Transverse colon (tissue), 4 donors: ENCODE measurements at regions not wholly inside any gene's neighbourhood (a gene's known extent, or its start where the extent isn't known, plus 50 kb on each side); places are given as distances from the start of the nearest gene placed in this dataset.

Experiments
- DNase-seq: peaks from one replicate; pipeline ENCODE4 v3.0.0-alpha.2; 2019
- H3K27ac ChIP-seq, 4 donors: fragments of 200-600 bp; sonication (generic); 2 replicates each; pipeline ENCODE4 v1.5.1; 2016 to 2018; ENCODE audit warnings: inconsistent platforms in 4 of 4
- H3K27me3 ChIP-seq: fragments of 200-600 bp; sonication (generic); 2 replicates; pipeline ENCODE4 v1.5.1; 2017; ENCODE audit warnings: inconsistent platforms
- H3K36me3 ChIP-seq, 4 donors: fragments of 200-600 bp; sonication (generic); 2 replicates each; pipeline ENCODE4 v1.5.1; 2017 to 2019; ENCODE audit warnings: inconsistent platforms in 4 of 4
- H3K4me1 ChIP-seq, 4 donors: fragments of 200-600 bp; sonication (generic); 2 replicates each; pipeline ENCODE4 v1.5.1; 2017 to 2020; ENCODE audit warnings: inconsistent platforms in 4 of 4
- H3K4me3 ChIP-seq, 4 donors: fragments of 200-600 bp; sonication (generic); 1 replicate in 1 of 4; 2 replicates in 3 of 4; pipeline versions ENCODE4 v1.5.1 to v1.6.1; 2017 to 2019; ENCODE audit warnings: inconsistent platforms in 4 of 4
- H3K9me3 ChIP-seq, 2 donors: fragments of 200-600 bp; sonication (generic); 2 replicates each; pipeline ENCODE4 v1.5.1; 2017 to 2019; ENCODE audit warnings: inconsistent platforms in 2 of 2
- EP300 ChIP-seq: sonication (generic); formaldehyde crosslinking; IDR thresholded peaks from one replicate; pipeline ENCODE4 v1.6.1; 2017; ENCODE audit warnings: antibody characterized with exemption, low read depth
- POLR2A ChIP-seq: fragments of 450-650 bp; IDR thresholded peaks from one replicate; pipeline ENCODE4 v1.6.1; 2016; ENCODE audit warnings: antibody characterized with exemption, mild to moderate bottlenecking, moderate library complexity
- POLR2AphosphoS5 ChIP-seq, 3 donors: sonication (generic); formaldehyde crosslinking; IDR thresholded peaks; one replicate each; pipeline ENCODE4 v1.6.1; 2016; ENCODE audit warnings: antibody characterized with exemption in 3 of 3
- WGBS, 2 donors: methylation state at CpG; one replicate each; pipeline ENCODE4 v1.1.5; 2018; ENCODE audit warnings: low coverage in 1 of 2; 5-methylcytosine and 5-hydroxymethylcytosine counted together
- in situ Hi-C, 4 donors: fragments of 200-750 bp; cut with MboI; loops; one replicate each; pipeline versions ENCODE4 v1.15.0 to v1.15.1; 2017; ENCODE audit warnings: low sequenced_read_pairs in 3 of 4, low pct_ligation_motif_present in 1 of 4, low pct_unique_long_range_greater_than_20kb in 1 of 4
- intact Hi-C: fragments of 100-400 bp; cut with DNase I; formaldehyde crosslinking; loops from one replicate; pipeline ENCODE4 v1.15.1; 2023; ENCODE audit warnings: low total_unique reads
- TF ChIP-seq, protein P1 (sequence below), 5 experiments: fragments of 200-600 bp in 3 of 5; fragments of 450-650 bp in 2 of 5; sonication (generic) in 3 of 5; IDR thresholded peaks; 1 replicate in 2 of 5; 2 replicates in 3 of 5; pipeline ENCODE4 v1.5.1; 2016 to 2017; ENCODE audit warnings: antibody characterized with exemption in 5 of 5, inconsistent platforms in 3 of 5, mild to moderate bottlenecking in 2 of 5, moderate library complexity in 1 of 5

DNA sequence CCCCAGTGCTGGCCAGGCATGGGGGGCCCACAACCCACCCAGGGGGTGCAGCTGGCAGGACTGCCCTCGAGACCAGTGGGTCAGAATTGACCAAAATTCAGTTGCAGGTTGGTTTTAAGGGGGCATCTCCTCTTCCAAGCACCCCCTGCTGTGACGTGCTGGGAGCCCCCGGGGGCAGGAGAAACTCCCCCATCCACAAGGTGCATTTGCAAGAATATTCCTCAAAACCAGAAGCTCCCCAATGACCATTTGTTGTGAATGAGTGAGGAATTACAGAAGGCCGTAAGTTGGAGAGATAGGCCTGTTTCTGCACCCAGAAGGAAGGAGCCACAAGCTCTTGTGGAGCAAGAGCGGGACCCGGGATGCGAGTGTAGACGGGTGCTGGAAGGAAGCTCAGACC is 414.5 kb downstream of the BRD1 start:
- no peak for DNase-seq
- in situ Hi-C loops (no loop called here), intact Hi-C loops (no loop called here)
- Histone ChIP-seq H3K27ac (no peak overlapping the region), H3K9me3 (no peaks in the 10 kb centered on the region), H3K4me1 (no peaks in the 10 kb centered on the region), H3K4me3 (no peak overlapping the region), H3K27me3 (no peaks in the 10 kb centered on the region), H3K36me3 (no peaks in the 10 kb centered on the region)
- TF ChIP-seq, protein P1, sequence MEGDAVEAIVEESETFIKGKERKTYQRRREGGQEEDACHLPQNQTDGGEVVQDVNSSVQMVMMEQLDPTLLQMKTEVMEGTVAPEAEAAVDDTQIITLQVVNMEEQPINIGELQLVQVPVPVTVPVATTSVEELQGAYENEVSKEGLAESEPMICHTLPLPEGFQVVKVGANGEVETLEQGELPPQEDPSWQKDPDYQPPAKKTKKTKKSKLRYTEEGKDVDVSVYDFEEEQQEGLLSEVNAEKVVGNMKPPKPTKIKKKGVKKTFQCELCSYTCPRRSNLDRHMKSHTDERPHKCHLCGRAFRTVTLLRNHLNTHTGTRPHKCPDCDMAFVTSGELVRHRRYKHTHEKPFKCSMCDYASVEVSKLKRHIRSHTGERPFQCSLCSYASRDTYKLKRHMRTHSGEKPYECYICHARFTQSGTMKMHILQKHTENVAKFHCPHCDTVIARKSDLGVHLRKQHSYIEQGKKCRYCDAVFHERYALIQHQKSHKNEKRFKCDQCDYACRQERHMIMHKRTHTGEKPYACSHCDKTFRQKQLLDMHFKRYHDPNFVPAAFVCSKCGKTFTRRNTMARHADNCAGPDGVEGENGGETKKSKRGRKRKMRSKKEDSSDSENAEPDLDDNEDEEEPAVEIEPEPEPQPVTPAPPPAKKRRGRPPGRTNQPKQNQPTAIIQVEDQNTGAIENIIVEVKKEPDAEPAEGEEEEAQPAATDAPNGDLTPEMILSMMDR (IDR thresholded peaks at IDR 0.05): no peak
- TF ChIP-seq POLR2A: no peak
- no peak for TF ChIP-seq POLR2AphosphoS5 (IDR thresholded peaks at IDR 0.05)
- no peak for TF ChIP-seq EP300
- WGBS, 2 donors: 65 to 75% methylated on average over 4 to 8 of the region's 8 CpGs

DNA sequence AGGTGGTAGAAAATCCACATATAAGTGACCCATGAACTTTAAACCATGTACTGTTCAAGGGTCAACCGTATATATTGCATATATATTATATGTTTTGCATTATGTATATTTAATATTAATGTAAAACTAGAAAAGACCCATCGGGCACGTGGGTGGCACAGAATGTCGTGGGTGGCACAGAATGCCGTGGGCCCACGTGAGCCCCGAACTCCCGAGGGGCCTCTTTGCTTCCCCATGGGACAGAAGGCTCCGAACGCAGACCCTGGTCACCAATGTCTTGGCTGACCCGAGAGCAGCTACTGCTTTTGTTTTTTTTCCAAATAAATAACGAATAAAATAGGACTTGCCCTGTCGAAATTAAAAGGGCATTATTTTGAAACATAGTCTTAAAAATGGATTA is 415.4 kb downstream of the BRD1 start:
- TF ChIP-seq POLR2AphosphoS5 (IDR thresholded peaks at IDR 0.05) (no peak), POLR2A (no peak), EP300 (no peak)
- TF ChIP-seq, protein P1 (IDR thresholded peaks at IDR 0.05): no peak
- H3K27me3 ChIP-seq: no peaks in the 10 kb centered on the region
- no peak overlapping the region for H3K27ac ChIP-seq
- H3K9me3 ChIP-seq: no peaks in the 10 kb centered on the region
- no peaks in the 10 kb centered on the region for H3K36me3 ChIP-seq
- DNase-seq: no peak
- intact Hi-C loops (no loop called here), in situ Hi-C loops (no loop called here)
- H3K4me1 ChIP-seq: no peaks in the 10 kb centered on the region
- WGBS, 2 donors: 79 to 89% methylated on average over 13 of the region's 13 CpGs
- H3K4me3 ChIP-seq: no peak overlapping the region

DNA sequence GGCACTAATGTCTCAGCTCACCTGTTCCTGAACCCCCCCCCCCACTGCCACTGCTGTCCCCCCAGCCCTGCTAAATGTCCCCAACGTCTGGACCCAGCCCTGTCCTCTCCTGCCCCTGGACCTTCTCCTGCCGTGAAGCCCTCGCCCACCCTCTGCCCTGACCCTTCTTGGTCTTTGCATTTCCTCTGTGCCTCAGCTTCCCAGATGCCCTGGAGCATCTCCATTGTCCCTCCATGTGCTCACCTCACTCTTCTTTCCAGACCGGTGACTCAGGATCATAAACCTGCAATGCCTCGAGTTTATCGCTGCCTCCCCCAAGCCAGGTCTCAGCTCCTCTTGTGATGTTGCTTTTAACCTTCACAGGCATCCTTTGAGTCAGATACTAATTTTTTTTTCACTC is 416.4 kb downstream of the BRD1 start:
- Histone ChIP-seq H3K4me3 (no peak overlapping the region), H3K36me3 (no peaks in the 10 kb centered on the region), H3K9me3 (no peaks in the 10 kb centered on the region), H3K4me1 (no peaks in the 10 kb centered on the region), H3K27me3 (no peaks in the 10 kb centered on the region), H3K27ac (no peak overlapping the region)
- intact Hi-C loops (no loop called here), in situ Hi-C loops (no loop called here)
- DNase-seq: no peak
- TF ChIP-seq POLR2AphosphoS5 (IDR thresholded peaks at IDR 0.05): no peak
- TF ChIP-seq, protein P1 (IDR thresholded peaks at IDR 0.05): no peak
- TF ChIP-seq EP300: no peak
- no peak for TF ChIP-seq POLR2A
- WGBS, 2 donors: 69 to 83% methylated on average over 1 to 6 of the region's 6 CpGs

DNA sequence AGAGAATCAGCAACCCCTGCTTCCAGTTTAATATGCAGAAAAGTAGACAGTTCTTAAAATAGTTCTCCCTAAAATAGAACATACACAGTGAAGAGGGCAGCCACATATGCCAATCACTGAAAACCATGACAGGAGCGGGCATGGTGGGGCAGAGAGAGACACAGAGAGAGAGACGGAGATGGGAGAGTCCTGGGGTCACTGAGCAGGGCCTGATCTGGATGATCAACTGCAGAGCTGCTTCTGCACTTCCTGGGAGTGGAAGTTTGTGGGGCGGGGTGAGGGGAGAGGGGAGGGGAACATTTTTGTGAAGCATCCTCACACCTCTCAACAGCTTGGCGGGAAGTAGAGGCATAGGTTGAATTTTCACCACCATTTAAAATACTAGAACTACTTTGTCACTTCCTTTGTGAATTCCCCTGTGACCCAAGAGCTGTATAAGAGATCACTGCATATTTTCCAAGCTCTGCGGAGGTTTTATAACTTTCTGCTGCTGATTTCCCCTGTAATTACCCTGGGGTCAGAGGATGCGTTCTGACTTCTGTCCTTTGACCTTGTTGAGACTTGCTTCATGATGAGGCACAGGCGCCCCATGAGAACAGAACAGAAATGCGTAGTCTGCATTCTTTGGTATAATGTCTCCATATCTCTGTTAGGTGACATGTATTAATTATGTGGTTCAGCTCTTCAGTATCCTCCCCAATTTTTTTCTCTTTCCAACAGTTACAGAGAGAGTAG is 419.4 kb downstream of the BRD1 start:
- Histone ChIP-seq H3K27ac (no peak overlapping the region), H3K4me3 (no peak overlapping the region), H3K9me3 (no peaks in the 10 kb centered on the region), H3K27me3 (no peaks in the 10 kb centered on the region), H3K4me1 (no peaks in the 10 kb centered on the region), H3K36me3 (no peaks in the 10 kb centered on the region)
- intact Hi-C loops (no loop called here), in situ Hi-C loops (no loop called here)
- 42 to 54% methylated on average over 5 to 8 of the region's 8 CpGs for WGBS, 2 donors
- TF ChIP-seq, protein P1 (IDR thresholded peaks at IDR 0.05): no peak
- TF ChIP-seq EP300: no peak
- no peak for TF ChIP-seq POLR2A
- no peak for TF ChIP-seq POLR2AphosphoS5 (IDR thresholded peaks at IDR 0.05)
- DNase-seq: no peak
